MM.1S (cell line): ENCODE measurements at regions not wholly inside any gene's neighbourhood (a gene's known extent, or its start where the extent isn't known, plus 50 kb on each side); places are given as distances from the start of the nearest gene placed in this dataset.

ENCODE experiments used
- DNase-seq: peaks from one replicate; pipeline ENCODE4 v3.0.0-alpha.2; 2015
- H2AFZ ChIP-seq: fragments of 300-600 bp; sonication (generic); 2 replicates; pipeline ENCODE4 v1.6.0; 2016; ENCODE audit warnings: antibody characterized with exemption, low read length
- H3F3A ChIP-seq: fragments of 300-600 bp; sonication (generic); 2 replicates; pipeline ENCODE4 v1.6.1; 2016; ENCODE audit warnings: mild to moderate bottlenecking, antibody characterized with exemption, low read length, moderate library complexity, mixed read lengths; ENCODE audit not compliant: insufficient read depth
- H3K27ac ChIP-seq: fragments of 300-600 bp; sonication (generic); 2 replicates; pipeline ENCODE4 v1.5.1; 2016; ENCODE audit warnings: mild to moderate bottlenecking, low read length
- H3K27me3 ChIP-seq: fragments of 300-600 bp; sonication (generic); replicated peaks from 2 replicates; pipeline ENCODE4 v1.6.0; 2016; ENCODE audit warnings: low read length; ENCODE audit not compliant: insufficient read depth
- H3K36me3 ChIP-seq: fragments of 300-600 bp; sonication (generic); replicated peaks from 2 replicates; pipeline ENCODE4 v1.6.1; 2016; ENCODE audit warnings: mild to moderate bottlenecking, low read length, mixed read lengths; ENCODE audit not compliant: insufficient read depth
- H3K4me1 ChIP-seq: fragments of 300-600 bp; sonication (generic); 2 replicates; pipeline ENCODE4 v1.6.1; 2016; ENCODE audit warnings: low read length, mixed read lengths
- H3K4me2 ChIP-seq: fragments of 300-600 bp; sonication (generic); 2 replicates; pipeline ENCODE4 v1.6.0; 2016; ENCODE audit warnings: low read depth, low read length
- H3K4me3 ChIP-seq: fragments of 300-600 bp; sonication (generic); 2 replicates; pipeline ENCODE4 v1.5.1; 2016; ENCODE audit warnings: low read length, mixed read lengths
- H3K79me2 ChIP-seq: fragments of 300-600 bp; sonication (generic); 2 replicates; pipeline ENCODE4 v1.6.1; 2016; ENCODE audit warnings: mixed run types, low read length, mixed read lengths
- H3K9ac ChIP-seq: fragments of 300-600 bp; sonication (generic); 2 replicates; pipeline ENCODE4 v1.6.1; 2016; ENCODE audit warnings: low read length, mixed read lengths
- H3K9me2 ChIP-seq: fragments of 300-600 bp; sonication (generic); replicated peaks from 2 replicates; pipeline ENCODE4 v1.6.1; 2016; ENCODE audit warnings: mild to moderate bottlenecking, low read length, mixed read lengths; ENCODE audit not compliant: insufficient read depth
- H3K9me3 ChIP-seq: fragments of 300-600 bp; sonication (generic); replicated peaks from 2 replicates; pipeline ENCODE4 v1.6.1; 2016; ENCODE audit warnings: mild to moderate bottlenecking, low read length, mixed read lengths; ENCODE audit not compliant: insufficient read depth
- H4K20me1 ChIP-seq: fragments of 300-600 bp; sonication (generic); 2 replicates; pipeline ENCODE4 v1.6.1; 2016; ENCODE audit warnings: mild to moderate bottlenecking, low read length, moderate library complexity, mixed read lengths; ENCODE audit not compliant: insufficient read depth
- CTCF ChIP-seq: fragments of 300-600 bp; sonication (generic); IDR thresholded peaks from 2 replicates; pipeline ENCODE4 v1.5.1; 2016; ENCODE audit warnings: antibody characterized with exemption, low read length, mixed read lengths
- EZH2 ChIP-seq: fragments of 300-600 bp; sonication (generic); optimal IDR thresholded peaks from 2 replicates; pipeline ENCODE3; 2017; ENCODE audit warnings: low read depth, mild to moderate bottlenecking, antibody characterized with exemption, low read length, mixed read lengths
- EZH2phosphoT487 ChIP-seq: fragments of 300-600 bp; sonication (generic); IDR thresholded peaks from 2 replicates; pipeline ENCODE4 v1.6.1; 2018; ENCODE audit warnings: antibody characterized with exemption, low read length

DNA sequence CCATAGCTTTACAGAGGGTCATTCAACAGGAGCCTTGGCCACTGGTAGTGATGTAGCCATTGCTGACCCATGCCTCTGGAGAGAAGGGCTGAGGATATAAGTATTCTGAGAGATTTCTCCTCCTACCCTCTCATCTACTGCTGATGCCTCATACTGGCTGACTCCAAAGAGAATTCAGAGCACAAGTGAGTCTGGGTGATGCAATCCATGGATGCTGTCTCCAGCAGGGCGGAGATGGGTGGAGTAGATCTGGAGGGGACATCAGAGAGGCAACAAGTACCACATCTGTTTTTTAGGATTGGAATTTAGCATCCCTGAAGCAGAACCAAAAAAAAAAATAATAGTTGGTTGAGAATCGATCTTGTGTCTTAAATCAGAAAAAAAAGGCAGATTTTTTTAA is 705.7 kb upstream of the CELF2 start:
- Histone ChIP-seq H3K9me2 (no peaks in the 10 kb centered on the region), H3K36me3 (no peaks in the 10 kb centered on the region), H3K27me3 (no peaks in the 10 kb centered on the region), H4K20me1 (no peaks in the 10 kb centered on the region), H3F3A (no peaks in the 10 kb centered on the region), H3K4me3 (no peak overlapping the region), H3K9ac (no peak overlapping the region), H3K79me2 (no peaks in the 10 kb centered on the region), H3K4me1 (no peaks in the 10 kb centered on the region), H2AFZ (no peak overlapping the region), H3K4me2 (no peak overlapping the region), H3K9me3 (no peaks in the 10 kb centered on the region), H3K27ac (no peak overlapping the region)
- DNase-seq, result no peak
- no peak for TF ChIP-seq CTCF
- no peak for TF ChIP-seq EZH2phosphoT487
- TF ChIP-seq EZH2, result no peak

GRCh38 chr10:10313149-10313835 is 704.4 kb upstream of the CELF2 start:
- TF ChIP-seq CTCF (no peak), EZH2 (no peak), EZH2phosphoT487 (no peak)
- no peaks in the 10 kb centered on the region for H3F3A ChIP-seq
- H3K36me3 ChIP-seq, result no peaks in the 10 kb centered on the region
- H4K20me1 ChIP-seq, result no peaks in the 10 kb centered on the region
- no peak for DNase-seq
- no peak overlapping the region for H3K4me2 ChIP-seq
- no peak overlapping the region for H2AFZ ChIP-seq
- H3K4me3 ChIP-seq, result no peak overlapping the region
- no peaks in the 10 kb centered on the region for H3K79me2 ChIP-seq
- no peak overlapping the region for H3K27ac ChIP-seq
- H3K4me1 ChIP-seq, result no peaks in the 10 kb centered on the region
- H3K9me2 ChIP-seq, result no peaks in the 10 kb centered on the region
- no peaks in the 10 kb centered on the region for H3K9me3 ChIP-seq
- H3K27me3 ChIP-seq, result no peaks in the 10 kb centered on the region
- no peak overlapping the region for H3K9ac ChIP-seq

DNA sequence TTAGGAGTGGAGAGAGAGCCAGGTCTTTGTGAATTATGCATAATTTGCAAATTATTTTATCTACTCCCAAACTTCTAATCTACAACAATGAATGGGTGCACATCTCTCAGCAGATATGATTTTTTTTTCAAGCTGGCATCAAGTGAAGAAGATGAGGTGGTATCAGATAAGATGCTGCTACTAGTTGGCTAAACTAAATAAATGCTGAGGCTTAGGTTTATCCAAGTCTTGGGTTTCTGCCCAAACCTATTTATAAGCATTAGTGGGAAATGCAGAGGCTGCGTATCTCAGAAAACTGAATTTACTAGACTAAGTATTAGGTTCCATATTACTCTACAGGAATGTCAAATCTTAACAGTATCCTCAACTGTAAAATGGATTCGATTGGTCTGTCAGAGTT is 703.0 kb upstream of the CELF2 start:
- H3F3A ChIP-seq, result no peaks in the 10 kb centered on the region
- no peaks in the 10 kb centered on the region for H3K36me3 ChIP-seq

More for the DNA sequence above, 703.0 kb upstream of the CELF2 start:
- Histone ChIP-seq H3K4me2 (no peak overlapping the region), H3K4me1 (no peaks in the 10 kb centered on the region), H3K9me3 (no peaks in the 10 kb centered on the region), H3K4me3 (no peak overlapping the region), H3K27ac (no peak overlapping the region), H2AFZ (no peak overlapping the region), H3K79me2 (no peaks in the 10 kb centered on the region), H4K20me1 (no peaks in the 10 kb centered on the region), H3K27me3 (no peaks in the 10 kb centered on the region), H3K9me2 (no peaks in the 10 kb centered on the region), H3K9ac (no peak overlapping the region)
- no peak for DNase-seq
- no peak for TF ChIP-seq EZH2phosphoT487
- no peak for TF ChIP-seq EZH2
- no peak for TF ChIP-seq CTCF
